ENCODE measurements at regions not wholly inside any gene's neighbourhood (a gene's known extent, or its start where the extent isn't known, plus 50 kb on each side); places are given as distances from the start of the nearest gene placed in this dataset.

DNA sequence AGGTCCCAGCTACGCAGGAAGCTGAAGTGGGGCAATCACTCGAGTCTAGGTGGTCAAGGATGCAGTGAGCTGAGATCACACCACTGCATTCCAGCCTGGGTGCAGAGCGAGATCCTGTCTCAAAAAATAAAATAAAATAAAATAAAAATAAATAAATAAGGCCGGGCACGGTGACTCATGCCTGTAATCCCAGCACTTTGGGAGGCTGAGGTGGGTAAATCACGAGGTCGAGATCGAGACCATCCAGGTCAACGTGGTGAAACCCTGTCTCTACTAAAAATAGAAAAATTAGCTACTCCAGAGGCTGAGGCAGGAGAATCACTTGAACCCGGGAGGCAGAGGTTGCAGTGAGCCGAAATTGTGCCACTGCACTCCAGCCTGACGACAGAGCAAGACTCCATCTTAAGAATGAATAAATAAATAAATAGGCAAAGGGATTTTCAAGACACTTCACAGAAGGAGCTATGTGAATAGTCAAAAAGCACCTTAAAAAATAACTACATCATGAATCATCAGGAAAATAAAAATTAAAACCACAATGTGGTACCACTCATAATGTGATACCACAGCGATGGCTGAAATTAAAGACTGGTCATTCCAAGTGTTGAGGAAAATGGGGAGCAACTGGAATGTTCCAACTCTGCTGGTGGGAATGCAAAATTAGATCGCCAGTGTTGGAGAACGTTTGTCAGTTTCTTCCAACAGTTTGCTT lies 92.9 kb upstream of the TBX3 start:
- ATAC-seq (replicated peaks in 1 of 4) (no peak), DNase-seq (no peak)
- Histone ChIP-seq H3K27me3 (replicated peaks in 1 of 2; ENCODE audit: control insufficient read depth in 2 of 2, extremely low read depth in 1 of 2, insufficient read depth in 2 of 2, low read length in 1 of 2) (peaks cover 0 to 2% of the 10 kb centered on the region in 2 experiments), H3K4me1 (ENCODE audit: control insufficient read depth in 1 of 2, extremely low read depth in 1 of 2, insufficient read depth in 2 of 2, low read length in 2 of 2) (no peaks in the 10 kb centered on the region), H3K9me3 (no peaks in the 10 kb centered on the region), H3K36me3 (ENCODE audit: control insufficient read depth in 2 of 2, extremely low read depth in 1 of 2, insufficient read depth in 1 of 2, low read length in 1 of 2) (no peaks in the 10 kb centered on the region), H3K27ac (ENCODE audit: low read length) (no peak overlapping the region), H3K4me3 (ENCODE audit: control insufficient read depth in 1 of 2, extremely low read depth in 1 of 2, low read length in 1 of 2) (no peak overlapping the region)
- POLR2A ChIA-PET: no interaction called here
- Mint-ChIP-seq H3K27ac (no peak overlapping the region), H3K4me1 (no peaks in the 10 kb centered on the region), H3K36me3 (no peaks in the 10 kb centered on the region), H3K9me3 (peaks cover 0 to 3% (median 0%) of the 10 kb centered on the region in 3 donors), H3K27me3 (peaks cover 0 to 4% of the 10 kb centered on the region in 2 donors), H3K4me3 (no peak overlapping the region)
- 90% methylated on average over 2 of the region's 15 CpGs for WGBS (ENCODE audit: insufficient coverage)
- CTCF ChIA-PET: no interaction called here

DNA sequence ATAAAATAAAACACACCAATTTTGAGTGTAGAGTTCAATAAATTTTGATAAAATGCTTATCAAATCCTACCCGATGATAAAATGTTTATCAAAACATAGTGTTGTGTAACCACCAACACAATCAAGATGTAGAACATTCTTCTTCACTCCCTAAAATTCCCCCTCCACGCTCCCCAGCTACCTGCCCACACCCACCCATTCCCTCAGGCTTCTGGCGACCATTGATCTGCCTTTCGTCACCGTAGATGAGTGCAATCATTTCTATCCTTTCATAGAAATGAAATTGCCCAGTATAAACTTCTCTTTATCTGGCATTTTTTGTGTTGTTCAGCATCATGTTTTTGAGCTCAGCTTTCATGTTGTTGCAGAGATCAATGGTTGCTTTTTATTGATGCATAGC lies 90.7 kb upstream of the TBX3 start:
- Histone ChIP-seq H3K36me3 (ENCODE audit: control insufficient read depth in 2 of 2, extremely low read depth in 1 of 2, insufficient read depth in 1 of 2, low read length in 1 of 2) (no peaks in the 10 kb centered on the region), H3K9me3 (no peaks in the 10 kb centered on the region), H3K4me1 (ENCODE audit: control insufficient read depth in 1 of 2, extremely low read depth in 1 of 2, insufficient read depth in 2 of 2, low read length in 2 of 2) (no peaks in the 10 kb centered on the region), H3K27me3 (replicated peaks in 1 of 2; ENCODE audit: control insufficient read depth in 2 of 2, extremely low read depth in 1 of 2, insufficient read depth in 2 of 2, low read length in 1 of 2) (peaks cover 0 to 2% of the 10 kb centered on the region in 2 experiments), H3K4me3 (ENCODE audit: control insufficient read depth in 1 of 2, extremely low read depth in 1 of 2, low read length in 1 of 2) (no peak overlapping the region), H3K27ac (ENCODE audit: low read length) (no peak overlapping the region)
- Mint-ChIP-seq H3K4me1 (no peaks in the 10 kb centered on the region), H3K4me3 (no peak overlapping the region), H3K27ac (no peak overlapping the region), H3K36me3 (no peaks in the 10 kb centered on the region), H3K9me3 (peaks cover 0 to 3% (median 0%) of the 10 kb centered on the region in 3 donors), H3K27me3 (peaks cover 0 to 4% of the 10 kb centered on the region in 2 donors)
- DNase-seq (no peak), ATAC-seq (replicated peaks in 1 of 4) (no peak)
- 40% methylated on average over 1 of the region's 5 CpGs for WGBS (ENCODE audit: insufficient coverage)
- CTCF ChIA-PET: no interaction called here
- POLR2A ChIA-PET: no interaction called here

DNA sequence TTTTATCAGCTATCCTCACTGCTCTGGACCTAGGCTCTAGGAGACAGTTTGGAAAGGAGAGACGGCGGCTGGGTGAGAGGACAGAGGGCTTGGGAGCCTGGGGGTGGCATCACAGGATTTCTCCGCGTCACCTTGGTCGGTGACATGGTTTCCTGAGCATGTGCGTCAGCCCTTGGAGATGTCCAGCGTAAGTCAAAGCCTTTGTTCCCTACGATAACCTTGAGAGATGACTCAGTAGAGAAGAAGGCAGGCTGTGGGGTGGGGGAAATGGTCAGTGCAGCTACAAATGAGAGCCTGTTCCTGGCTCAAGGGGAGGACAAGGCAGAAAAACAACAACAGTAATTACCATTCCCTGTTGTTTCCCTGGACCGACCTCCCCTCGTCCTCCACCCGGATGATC lies 90.2 kb upstream of the TBX3 start:
- ATAC-seq (replicated peaks in 1 of 4): no peak
- POLR2A ChIA-PET: no interaction called here

DNA sequence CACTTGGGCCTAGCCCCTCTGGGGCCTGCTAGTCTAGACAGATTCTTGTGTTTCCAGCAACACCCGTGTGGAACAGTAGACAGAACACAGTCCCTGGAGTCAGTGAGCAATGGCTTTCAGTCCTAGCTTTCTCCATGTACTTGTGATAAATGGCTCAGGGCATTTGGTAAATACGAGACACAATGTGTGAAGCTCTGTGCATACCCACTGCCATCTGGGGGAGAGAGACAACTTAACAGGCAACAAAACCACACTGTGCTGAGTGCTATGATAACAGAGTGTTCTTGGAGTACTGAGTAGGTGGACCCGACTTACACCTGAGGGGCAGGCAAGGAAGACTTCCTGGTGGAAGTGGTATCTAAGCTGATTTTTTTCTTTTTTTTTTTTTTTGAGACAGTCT lies 86.3 kb upstream of the TBX3 start:
- H3K27me3 Mint-ChIP-seq: no peaks in the 10 kb centered on the region
- Histone ChIP-seq H3K9me3 (no peaks in the 10 kb centered on the region), H3K27ac (ENCODE audit: low read length) (no peak overlapping the region), H3K4me1 (ENCODE audit: control insufficient read depth in 1 of 2, extremely low read depth in 1 of 2, insufficient read depth in 2 of 2, low read length in 2 of 2) (no peaks in the 10 kb centered on the region), H3K36me3 (ENCODE audit: control insufficient read depth in 2 of 2, extremely low read depth in 1 of 2, insufficient read depth in 1 of 2, low read length in 1 of 2) (no peaks in the 10 kb centered on the region), H3K4me3 (ENCODE audit: control insufficient read depth in 1 of 2, extremely low read depth in 1 of 2, low read length in 1 of 2) (no peak overlapping the region), H3K27me3 (replicated peaks in 1 of 2; ENCODE audit: control insufficient read depth in 2 of 2, extremely low read depth in 1 of 2, insufficient read depth in 2 of 2, low read length in 1 of 2) (no peaks in the 10 kb centered on the region)
- no peaks in the 10 kb centered on the region for H3K36me3 Mint-ChIP-seq
- 67% methylated on average over 1 of the region's 3 CpGs for WGBS (ENCODE audit: insufficient coverage)
- POLR2A ChIA-PET: no interaction called here
- CTCF ChIA-PET: no interaction called here
- DNase-seq (no peak), ATAC-seq (replicated peaks in 1 of 4) (no peak)
- H3K4me1 Mint-ChIP-seq: no peaks in the 10 kb centered on the region
- peaks cover 0 to 6% (median 0%) of the 10 kb centered on the region in 3 donors for H3K9me3 Mint-ChIP-seq
- no peak overlapping the region for H3K4me3 Mint-ChIP-seq
- no peak overlapping the region for H3K27ac Mint-ChIP-seq

More for the DNA sequence above, 90.2 kb upstream of the TBX3 start:
- Histone ChIP-seq H3K27me3 (replicated peaks in 1 of 2; ENCODE audit: control insufficient read depth in 2 of 2, extremely low read depth in 1 of 2, insufficient read depth in 2 of 2, low read length in 1 of 2) (peaks cover 0 to 2% of the 10 kb centered on the region in 2 experiments), H3K4me1 (ENCODE audit: control insufficient read depth in 1 of 2, extremely low read depth in 1 of 2, insufficient read depth in 2 of 2, low read length in 2 of 2) (no peaks in the 10 kb centered on the region), H3K27ac (ENCODE audit: low read length) (no peak overlapping the region), H3K4me3 (ENCODE audit: control insufficient read depth in 1 of 2, extremely low read depth in 1 of 2, low read length in 1 of 2) (no peak overlapping the region), H3K9me3 (no peaks in the 10 kb centered on the region), H3K36me3 (ENCODE audit: control insufficient read depth in 2 of 2, extremely low read depth in 1 of 2, insufficient read depth in 1 of 2, low read length in 1 of 2) (no peaks in the 10 kb centered on the region)
- peaks cover 0 to 3% (median 0%) of the 10 kb centered on the region in 3 donors for H3K9me3 Mint-ChIP-seq
- 93% methylated on average over 6 of the region's 11 CpGs for WGBS (ENCODE audit: insufficient coverage)
- no peaks in the 10 kb centered on the region for H3K36me3 Mint-ChIP-seq
- H3K4me1 Mint-ChIP-seq: no peaks in the 10 kb centered on the region
- no peak overlapping the region for H3K4me3 Mint-ChIP-seq
- H3K27me3 Mint-ChIP-seq: peaks cover 0 to 4% of the 10 kb centered on the region in 2 donors
- CTCF ChIA-PET: interaction anchor here in 1 of 2 donors (0.7 kb wide), 1 partner anchor 66 kb away, joined by 8 read pairs; no protein-coding TSS in a partner anchor
- no peak for DNase-seq
- H3K27ac Mint-ChIP-seq: no peak overlapping the region

DNA sequence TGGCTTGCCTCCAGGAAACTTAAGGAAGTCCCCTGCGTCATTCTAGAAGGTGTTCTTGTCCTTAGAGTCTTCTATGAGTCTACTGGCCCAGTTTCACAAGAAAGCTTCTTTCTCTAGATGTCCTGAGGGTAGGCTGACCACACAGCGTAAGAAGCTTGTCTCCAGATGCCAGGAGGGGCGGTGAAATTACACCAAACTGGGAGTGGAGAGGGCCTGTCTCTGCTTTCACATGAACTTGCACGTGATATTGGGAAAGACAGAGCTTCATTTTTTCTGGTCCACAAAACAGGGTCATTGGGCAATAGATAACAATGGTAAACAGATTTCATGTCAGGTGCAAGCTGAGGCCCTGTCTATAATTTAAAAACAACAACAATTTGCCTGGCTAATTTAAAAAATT lies 85.7 kb upstream of the TBX3 start:
- CTCF ChIA-PET: no interaction called here
- H3K9me3 Mint-ChIP-seq: peaks cover 0 to 6% (median 0%) of the 10 kb centered on the region in 3 donors
- no peaks in the 10 kb centered on the region for H3K36me3 Mint-ChIP-seq
- POLR2A ChIA-PET: no interaction called here
- no peak overlapping the region for H3K4me3 Mint-ChIP-seq
- H3K9me3 ChIP-seq: no peaks in the 10 kb centered on the region
- H3K27me3 Mint-ChIP-seq: no peaks in the 10 kb centered on the region
- no peaks in the 10 kb centered on the region for H3K4me1 ChIP-seq (ENCODE audit: control insufficient read depth in 1 of 2, extremely low read depth in 1 of 2, insufficient read depth in 2 of 2, low read length in 2 of 2)
- ATAC-seq (replicated peaks in 1 of 4) (no peak), DNase-seq (no peak)
- H3K4me3 ChIP-seq (ENCODE audit: control insufficient read depth in 1 of 2, extremely low read depth in 1 of 2, low read length in 1 of 2): no peak overlapping the region
- H3K27me3 ChIP-seq (replicated peaks in 1 of 2; ENCODE audit: control insufficient read depth in 2 of 2, extremely low read depth in 1 of 2, insufficient read depth in 2 of 2, low read length in 1 of 2): no peaks in the 10 kb centered on the region
- 94% methylated on average over 2 of the region's 4 CpGs for WGBS (ENCODE audit: insufficient coverage)
- H3K36me3 ChIP-seq (ENCODE audit: control insufficient read depth in 2 of 2, extremely low read depth in 1 of 2, insufficient read depth in 1 of 2, low read length in 1 of 2): no peaks in the 10 kb centered on the region
- no peak overlapping the region for H3K27ac Mint-ChIP-seq
- no peaks in the 10 kb centered on the region for H3K4me1 Mint-ChIP-seq
- no peak overlapping the region for H3K27ac ChIP-seq (ENCODE audit: low read length)

DNA sequence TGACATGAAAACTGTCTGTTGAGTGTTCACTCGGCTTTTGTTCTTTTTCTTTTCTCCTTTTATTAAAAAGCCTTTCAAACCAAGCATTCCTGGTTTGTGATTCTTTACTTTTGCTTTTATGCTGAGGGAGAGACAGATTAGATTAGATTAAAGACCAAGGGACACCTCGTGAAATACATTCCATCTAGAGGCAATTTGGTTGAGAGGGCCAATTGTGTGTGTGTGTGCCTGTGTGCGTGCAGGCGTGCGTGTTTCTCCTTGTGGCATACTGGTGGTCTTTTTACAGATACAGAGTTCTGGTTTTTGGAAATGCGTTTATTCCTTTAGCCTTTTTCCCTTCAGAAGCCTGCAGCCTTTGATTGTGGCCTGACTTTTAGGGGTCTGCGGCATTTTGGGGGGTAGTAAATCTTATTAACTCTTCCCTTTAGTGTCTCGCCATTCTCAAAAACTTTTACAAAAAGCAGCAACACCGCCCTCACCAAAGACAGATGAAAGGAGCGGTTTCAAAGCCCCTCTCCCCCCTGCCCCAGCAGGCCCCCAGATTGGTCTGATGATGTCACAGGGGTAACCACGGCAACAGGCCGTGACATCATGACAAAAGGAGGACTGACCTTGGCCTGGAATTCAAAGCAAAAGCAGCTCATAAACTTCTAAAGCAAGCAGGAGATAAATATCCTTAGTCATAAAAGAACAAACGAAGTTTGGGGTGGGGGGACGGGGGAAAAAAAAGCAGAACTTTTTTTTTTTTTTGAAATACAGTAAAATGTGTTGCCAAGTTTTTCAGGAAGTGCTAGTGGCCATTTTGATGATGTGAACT lies 84.1 kb upstream of the TBX3 start:
- Mint-ChIP-seq H3K36me3 (no peaks in the 10 kb centered on the region), H3K4me3 (no peak overlapping the region), H3K27ac (no peak overlapping the region), H3K27me3 (no peaks in the 10 kb centered on the region), H3K4me1 (no peaks in the 10 kb centered on the region), H3K9me3 (peaks cover 0 to 6% (median 0%) of the 10 kb centered on the region in 3 donors)
- Histone ChIP-seq H3K4me3 (ENCODE audit: control insufficient read depth in 1 of 2, extremely low read depth in 1 of 2, low read length in 1 of 2) (no peak overlapping the region), H3K27ac (ENCODE audit: low read length) (no peak overlapping the region), H3K36me3 (ENCODE audit: control insufficient read depth in 2 of 2, extremely low read depth in 1 of 2, insufficient read depth in 1 of 2, low read length in 1 of 2) (no peaks in the 10 kb centered on the region), H3K9me3 (no peaks in the 10 kb centered on the region), H3K27me3 (replicated peaks in 1 of 2; ENCODE audit: control insufficient read depth in 2 of 2, extremely low read depth in 1 of 2, insufficient read depth in 2 of 2, low read length in 1 of 2) (no peaks in the 10 kb centered on the region), H3K4me1 (ENCODE audit: control insufficient read depth in 1 of 2, extremely low read depth in 1 of 2, insufficient read depth in 2 of 2, low read length in 2 of 2) (no peaks in the 10 kb centered on the region)
- ChIA-PET CTCF (no interaction called here), POLR2A (no interaction called here)
- no peak for DNase-seq
- 20% methylated on average over 1 of the region's 14 CpGs for WGBS (ENCODE audit: insufficient coverage)
- no peak for ATAC-seq (replicated peaks in 1 of 4)
